ENCODE measurements at regions not wholly inside any gene's neighbourhood (a gene's known extent, or its start where the extent isn't known, plus 50 kb on each side); places are given as distances from the start of the nearest gene placed in this dataset.

- Histone ChIP-seq H3K9me3 (no peaks in the 10 kb centered on the region), H3K4me1 (peaks cover 0 to 10% (median 3%) of the 10 kb centered on the region in 4 donors), H3K36me3 (peaks cover 0 to 21% (median 18%) of the 10 kb centered on the region in 4 donors), H3K27me3 (no peaks in the 10 kb centered on the region), H3K27ac (no peak overlapping the region), H3K4me3 (no peak overlapping the region)
- intact Hi-C loops (cut with DNase I; ENCODE audit: low total_unique reads): no loop called here
- DNase-seq: no peak
- no peak for TF ChIP-seq POLR2A (IDR thresholded peaks at IDR 0.05)
- TF ChIP-seq CTCF (IDR thresholded peaks at IDR 0.05): no peak
- no peak for TF ChIP-seq POLR2AphosphoS5 (IDR thresholded peaks at IDR 0.05)
- no peak for TF ChIP-seq EP300 (IDR thresholded peaks at IDR 0.05)
- 95 to 100% (median 96%) methylated on average over 2 of the region's 2 CpGs for WGBS, 5 donors
Measured at GRCh38 chr14:71511152-71511551, 421.1 kb upstream of the RGS6 start.

DNA sequence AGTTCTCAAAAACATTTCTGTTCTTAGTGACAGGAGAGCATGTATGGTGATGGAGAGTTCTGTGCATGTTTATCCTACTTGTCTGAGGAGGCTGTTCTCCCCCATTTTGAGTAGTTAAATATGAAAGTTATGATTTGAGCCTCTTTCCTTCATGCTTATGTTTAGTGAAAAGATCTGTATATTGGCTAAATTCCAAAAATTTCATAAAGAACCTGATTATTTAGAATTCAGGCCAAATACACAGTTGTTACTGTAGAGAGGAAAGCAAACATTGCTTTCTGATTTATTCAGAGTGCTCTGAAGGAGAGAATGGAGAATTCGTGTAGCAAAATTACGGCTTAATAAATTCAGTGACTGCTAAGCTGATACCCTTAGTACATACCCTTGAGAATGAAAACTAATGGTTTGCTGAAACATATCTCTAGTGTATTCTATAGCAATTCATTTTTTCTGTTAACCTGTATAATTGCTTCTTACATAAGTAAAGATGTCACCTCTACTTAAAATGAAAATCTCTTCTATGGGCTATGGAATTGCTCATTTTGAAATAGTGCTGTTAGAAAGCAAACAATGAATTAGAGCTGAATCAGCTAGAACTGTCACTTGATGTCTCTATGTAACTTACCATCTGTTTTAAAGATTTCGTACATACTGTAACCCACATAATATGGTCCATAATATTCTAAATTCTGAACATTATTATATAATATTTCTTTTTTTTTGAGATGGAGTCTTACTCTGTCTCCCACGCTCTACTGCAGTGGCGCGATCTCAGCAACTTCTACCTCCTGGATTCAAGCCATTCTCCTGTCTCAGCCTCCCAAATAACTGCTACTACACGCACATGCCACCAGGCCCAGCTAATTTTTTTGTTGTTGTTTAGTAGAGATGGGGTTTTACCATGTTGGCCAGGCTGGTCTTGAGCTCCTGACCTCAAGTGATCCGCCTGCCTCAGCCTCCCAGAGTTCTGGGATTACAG, 417.0 kb upstream of the RGS6 start:
- peaks cover 0 to 21% (median 18%) of the 10 kb centered on the region in 4 donors for H3K36me3 ChIP-seq
- WGBS, 5 donors: 76 to 84% (median 83%) methylated on average over 8 of the region's 8 CpGs
- intact Hi-C loops (cut with DNase I; ENCODE audit: low total_unique reads): no loop called here
- DNase-seq: no peak
- no peaks in the 10 kb centered on the region for H3K9me3 ChIP-seq
- H3K27me3 ChIP-seq: no peaks in the 10 kb centered on the region
- no peak overlapping the region for H3K27ac ChIP-seq
- H3K4me3 ChIP-seq: no peak overlapping the region
- H3K4me1 ChIP-seq: peaks cover 0 to 10% (median 3%) of the 10 kb centered on the region in 4 donors
- no peak for TF ChIP-seq EP300 (IDR thresholded peaks at IDR 0.05)
- no peak for TF ChIP-seq POLR2AphosphoS5 (IDR thresholded peaks at IDR 0.05)

- intact Hi-C loops (cut with DNase I; ENCODE audit: low total_unique reads): no loop called here
Measured at GRCh38 chr14:71521238-71522135, 410.7 kb upstream of the RGS6 start.

DNA sequence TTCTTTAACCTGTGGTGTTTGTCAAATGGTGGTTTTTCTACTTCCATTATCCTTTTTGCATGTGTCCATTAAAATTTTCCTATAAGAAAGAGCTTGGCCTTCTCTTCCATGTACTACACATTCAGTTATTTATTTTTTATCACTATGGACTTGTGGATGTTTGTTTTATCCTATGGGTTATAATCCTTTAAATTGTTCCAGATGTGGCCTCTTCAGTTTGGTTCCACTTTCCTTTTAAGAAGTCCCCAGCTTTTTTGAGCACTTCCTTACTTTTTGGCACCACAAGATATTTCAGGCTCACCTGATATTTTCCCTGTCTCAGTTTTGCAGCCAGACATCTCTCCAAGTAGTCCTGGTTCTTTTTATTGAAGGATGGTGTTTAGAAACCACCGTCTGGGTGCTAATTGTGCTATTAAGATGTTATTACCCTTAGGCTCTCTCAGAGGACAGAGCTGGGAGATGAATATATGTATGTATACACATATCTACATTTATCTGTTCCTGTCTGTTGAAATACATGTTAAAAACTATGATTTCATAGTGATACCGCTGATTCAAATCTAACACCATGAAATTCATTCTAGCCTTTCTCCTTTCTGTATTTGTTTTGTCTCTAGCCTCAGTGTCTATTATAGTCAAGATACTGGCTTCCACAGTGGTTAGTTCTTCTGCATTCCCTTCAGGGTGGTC, 408.5 kb upstream of the RGS6 start:
- intact Hi-C loops (cut with DNase I; ENCODE audit: low total_unique reads): no loop called here
- no peak overlapping the region for H3K4me3 ChIP-seq
- H3K27me3 ChIP-seq: no peaks in the 10 kb centered on the region
- 78 to 87% (median 84%) methylated on average over 2 of the region's 2 CpGs for WGBS, 5 donors
- H3K36me3 ChIP-seq: no peaks in the 10 kb centered on the region
- no peaks in the 10 kb centered on the region for H3K9me3 ChIP-seq
- no peak for DNase-seq
- no peak overlapping the region for H3K27ac ChIP-seq
- H3K4me1 ChIP-seq: peaks cover 0 to 8% (median 0%) of the 10 kb centered on the region in 4 donors
- TF ChIP-seq EP300 (IDR thresholded peaks at IDR 0.05) (no peak), POLR2AphosphoS5 (IDR thresholded peaks at IDR 0.05) (no peak), POLR2A (IDR thresholded peaks at IDR 0.05) (no peak), CTCF (IDR thresholded peaks at IDR 0.05) (no peak)

More at GRCh38 chr14:71521238-71522135, 410.7 kb upstream of the RGS6 start:
- DNase-seq: no peak
- Histone ChIP-seq H3K9me3 (no peaks in the 10 kb centered on the region), H3K36me3 (no peaks in the 10 kb centered on the region), H3K4me3 (no peak overlapping the region), H3K4me1 (peaks cover 0 to 8% (median 0%) of the 10 kb centered on the region in 4 donors), H3K27me3 (no peaks in the 10 kb centered on the region), H3K27ac (no peak overlapping the region)
- 93 to 98% (median 97%) methylated on average over 3 of the region's 3 CpGs for WGBS, 5 donors
- no peak for TF ChIP-seq POLR2AphosphoS5 (IDR thresholded peaks at IDR 0.05)
- no peak for TF ChIP-seq EP300 (IDR thresholded peaks at IDR 0.05)
- no peak for TF ChIP-seq POLR2A (IDR thresholded peaks at IDR 0.05)
- no peak for TF ChIP-seq CTCF (IDR thresholded peaks at IDR 0.05)

All from stomach (tissue), 8 donors.